K562 (cell line): ENCODE measurements at regions not wholly inside any gene's neighbourhood (a gene's known extent, or its start where the extent isn't known, plus 50 kb on each side); places are given as distances from the start of the nearest gene placed in this dataset.

ENCODE experiments used
- FOXK1 ChIP-seq: sonication (generic); formaldehyde crosslinking; IDR thresholded peaks from 2 replicates; pipeline ENCODE4 v1.8.0; 2022; ENCODE audit warnings: missing genetic modification reagents, mild to moderate bottlenecking, borderline replicate concordance
- L3MBTL2 ChIP-seq: fragments of 450-650 bp; IDR thresholded peaks from 2 replicates; pipeline ENCODE4 v1.6.1; 2016; ENCODE audit warnings: mild to moderate bottlenecking, moderate library complexity
- MAFK ChIP-seq: IDR thresholded peaks from 2 replicates; pipeline ENCODE4 v1.6.1; 2011; ENCODE audit warnings: low read length, improper control_type of control experiment
- MBD2 ChIP-seq: sonication (generic); IDR thresholded peaks from 2 replicates; pipeline ENCODE4 v1.6.1; 2016; ENCODE audit warnings: low read depth, borderline replicate concordance
- MCM3 ChIP-seq: fragments of 450-650 bp; IDR thresholded peaks from 2 replicates; pipeline ENCODE4 v1.6.1; 2016
- MEF2D ChIP-seq: conservative IDR thresholded peaks from 2 replicates; pipeline ENCODE4 v1.6.1; 2016; ENCODE audit warnings: low read depth, missing genetic modification characterization, missing compliant biosample characterization
- NFIC ChIP-seq: fragments of 450-650 bp; IDR thresholded peaks from 2 replicates; pipeline ENCODE4 v1.6.1; 2017; ENCODE audit warnings: mild to moderate bottlenecking, inconsistent platforms
- PHF8 ChIP-seq: fragments of 200-600 bp; sonication (generic); IDR thresholded peaks from 2 replicates; pipeline ENCODE4 v1.6.1; 2012; ENCODE audit warnings: mixed run types, mild to moderate bottlenecking, inconsistent platforms, low read length, moderate library complexity, borderline replicate concordance
- POLR2AphosphoS5 ChIP-seq: IDR thresholded peaks from 2 replicates; pipeline ENCODE4 v1.6.1; 2011; ENCODE audit warnings: mild to moderate bottlenecking, low read depth, low read length, moderate library complexity; ENCODE audit not compliant: control insufficient read depth, insufficient read depth
- ZNF197 ChIP-seq: fragments of 200-800 bp; sonication (Bioruptor generic); IDR thresholded peaks from 2 replicates; pipeline ENCODE4 v1.6.1; 2016; ENCODE audit warnings: low read depth, missing genetic modification characterization, missing compliant biosample characterization
- TF ChIP-seq, protein P1 (sequence below): sonication (generic); formaldehyde crosslinking; IDR thresholded peaks from 2 replicates; pipeline ENCODE4 v1.8.1; 2023; ENCODE audit warnings: mild to moderate bottlenecking, missing genetic modification reagents
- TF ChIP-seq, protein P2 (sequence below): fragments of 450-650 bp; IDR thresholded peaks from 2 replicates; pipeline ENCODE4 v1.6.1; 2018; ENCODE audit not compliant: partially characterized antibody

DNA sequence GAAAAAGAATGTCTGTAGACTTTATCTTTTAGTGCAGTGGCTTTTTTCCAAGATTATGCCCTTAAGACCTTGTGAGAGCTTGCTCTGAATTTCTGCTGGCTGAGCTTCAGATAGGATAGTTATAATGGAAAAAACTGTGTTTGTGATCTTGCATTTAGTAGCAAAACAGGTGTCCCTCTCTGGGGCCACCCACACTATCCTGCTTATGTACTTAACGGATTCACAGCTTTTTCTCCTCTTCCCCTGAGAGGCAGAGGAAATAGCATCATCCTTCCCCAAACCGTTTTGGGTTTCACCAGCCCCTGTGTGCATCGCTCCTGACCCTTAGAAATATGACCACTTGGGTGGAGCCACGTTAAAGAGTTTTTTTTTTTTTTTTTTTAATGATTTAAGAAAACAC lies 101.2 kb downstream of the RAB18 start:
- TF ChIP-seq PHF8 (no peak), MCM3 (no peak), POLR2AphosphoS5 (no peak), MBD2 (no peak), NFIC (no peak), FOXK1 (no peak), MEF2D (tag) (no peak), ZNF197 (CRISPR knock-in tag) (no peak), L3MBTL2 (no peak), MAFK (no peak)
- TF ChIP-seq, protein P1, sequence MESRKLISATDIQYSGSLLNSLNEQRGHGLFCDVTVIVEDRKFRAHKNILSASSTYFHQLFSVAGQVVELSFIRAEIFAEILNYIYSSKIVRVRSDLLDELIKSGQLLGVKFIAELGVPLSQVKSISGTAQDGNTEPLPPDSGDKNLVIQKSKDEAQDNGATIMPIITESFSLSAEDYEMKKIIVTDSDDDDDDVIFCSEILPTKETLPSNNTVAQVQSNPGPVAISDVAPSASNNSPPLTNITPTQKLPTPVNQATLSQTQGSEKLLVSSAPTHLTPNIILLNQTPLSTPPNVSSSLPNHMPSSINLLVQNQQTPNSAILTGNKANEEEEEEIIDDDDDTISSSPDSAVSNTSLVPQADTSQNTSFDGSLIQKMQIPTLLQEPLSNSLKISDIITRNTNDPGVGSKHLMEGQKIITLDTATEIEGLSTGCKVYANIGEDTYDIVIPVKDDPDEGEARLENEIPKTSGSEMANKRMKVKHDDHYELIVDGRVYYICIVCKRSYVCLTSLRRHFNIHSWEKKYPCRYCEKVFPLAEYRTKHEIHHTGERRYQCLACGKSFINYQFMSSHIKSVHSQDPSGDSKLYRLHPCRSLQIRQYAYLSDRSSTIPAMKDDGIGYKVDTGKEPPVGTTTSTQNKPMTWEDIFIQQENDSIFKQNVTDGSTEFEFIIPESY (CRISPR knock-in tag): no peak
- TF ChIP-seq, protein P2, sequence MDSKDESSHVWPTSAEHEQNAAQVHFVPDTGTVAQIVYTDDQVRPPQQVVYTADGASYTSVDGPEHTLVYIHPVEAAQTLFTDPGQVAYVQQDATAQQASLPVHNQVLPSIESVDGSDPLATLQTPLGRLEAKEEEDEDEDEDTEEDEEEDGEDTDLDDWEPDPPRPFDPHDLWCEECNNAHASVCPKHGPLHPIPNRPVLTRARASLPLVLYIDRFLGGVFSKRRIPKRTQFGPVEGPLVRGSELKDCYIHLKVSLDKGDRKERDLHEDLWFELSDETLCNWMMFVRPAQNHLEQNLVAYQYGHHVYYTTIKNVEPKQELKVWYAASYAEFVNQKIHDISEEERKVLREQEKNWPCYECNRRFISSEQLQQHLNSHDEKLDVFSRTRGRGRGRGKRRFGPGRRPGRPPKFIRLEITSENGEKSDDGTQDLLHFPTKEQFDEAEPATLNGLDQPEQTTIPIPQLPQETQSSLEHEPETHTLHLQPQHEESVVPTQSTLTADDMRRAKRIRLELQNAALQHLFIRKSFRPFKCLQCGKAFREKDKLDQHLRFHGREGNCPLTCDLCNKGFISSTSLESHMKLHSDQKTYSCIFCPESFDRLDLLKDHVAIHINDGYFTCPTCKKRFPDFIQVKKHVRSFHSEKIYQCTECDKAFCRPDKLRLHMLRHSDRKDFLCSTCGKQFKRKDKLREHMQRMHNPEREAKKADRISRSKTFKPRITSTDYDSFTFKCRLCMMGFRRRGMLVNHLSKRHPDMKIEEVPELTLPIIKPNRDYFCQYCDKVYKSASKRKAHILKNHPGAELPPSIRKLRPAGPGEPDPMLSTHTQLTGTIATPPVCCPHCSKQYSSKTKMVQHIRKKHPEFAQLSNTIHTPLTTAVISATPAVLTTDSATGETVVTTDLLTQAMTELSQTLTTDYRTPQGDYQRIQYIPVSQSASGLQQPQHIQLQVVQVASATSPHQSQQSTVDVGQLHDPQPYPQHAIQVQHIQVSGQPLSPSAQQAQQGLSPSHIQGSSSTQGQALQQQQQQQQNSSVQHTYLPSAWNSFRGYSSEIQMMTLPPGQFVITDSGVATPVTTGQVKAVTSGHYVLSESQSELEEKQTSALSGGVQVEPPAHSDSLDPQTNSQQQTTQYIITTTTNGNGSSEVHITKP: no peak
